ENCODE measurements at regions not wholly inside any gene's neighbourhood (a gene's known extent, or its start where the extent isn't known, plus 50 kb on each side); places are given as distances from the start of the nearest gene placed in this dataset.
A peak's percentile ranks its signal among the peaks of the same experiment; 100 is the strongest.

DNA sequence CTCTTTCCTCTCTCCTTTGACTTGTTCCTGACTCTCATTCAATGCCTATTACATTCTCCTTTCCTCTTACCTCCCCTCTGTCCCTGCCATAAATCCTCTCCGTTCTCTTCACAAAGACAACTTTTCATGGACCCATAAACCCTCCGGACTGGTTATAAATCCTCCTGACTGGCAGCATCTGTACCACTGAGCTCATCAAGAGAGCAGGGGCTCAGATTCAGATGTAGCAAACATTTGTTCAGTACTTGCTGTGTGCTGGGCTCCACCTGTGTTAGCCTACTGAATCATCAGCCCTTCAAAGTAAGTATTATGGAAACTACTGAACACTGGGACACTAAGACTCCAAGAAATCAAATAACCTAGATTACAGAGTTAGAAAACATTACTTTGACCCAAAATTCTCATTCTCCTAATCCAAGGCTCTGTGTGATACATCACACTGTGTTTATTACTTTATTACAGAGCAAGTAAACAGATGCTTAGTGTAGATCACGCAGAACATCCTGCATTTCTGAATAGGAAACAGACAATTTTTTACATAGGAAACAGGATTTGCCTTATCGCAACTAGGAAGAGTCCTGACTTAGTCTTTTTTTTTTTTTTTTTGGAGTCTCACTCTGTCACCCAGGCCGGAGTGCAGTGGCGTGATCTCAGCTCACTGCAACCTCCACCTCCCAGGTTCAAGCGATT is 108.6 kb upstream of the PDE1C start:
- no peak for DNase-seq

DNA sequence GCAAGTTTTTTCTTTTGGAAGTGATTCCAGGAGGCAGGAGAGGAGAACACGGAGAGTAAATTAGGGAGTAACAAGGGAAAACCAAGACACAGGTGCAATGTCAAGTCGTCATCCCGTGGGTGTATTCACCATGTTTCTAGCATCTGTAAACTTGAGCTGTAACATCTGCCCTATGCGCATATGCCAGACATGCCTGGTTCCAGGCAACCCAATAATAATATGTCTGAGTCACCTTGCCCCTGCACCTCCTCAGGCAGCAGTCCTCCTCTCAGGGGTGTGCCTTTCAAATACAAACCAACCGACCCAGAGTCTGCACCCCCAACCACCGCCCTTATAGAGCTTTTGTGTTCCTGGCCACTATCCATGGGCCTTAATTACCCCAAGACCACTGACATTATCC is 107.0 kb upstream of the PDE1C start:
- no peak for DNase-seq

DNA sequence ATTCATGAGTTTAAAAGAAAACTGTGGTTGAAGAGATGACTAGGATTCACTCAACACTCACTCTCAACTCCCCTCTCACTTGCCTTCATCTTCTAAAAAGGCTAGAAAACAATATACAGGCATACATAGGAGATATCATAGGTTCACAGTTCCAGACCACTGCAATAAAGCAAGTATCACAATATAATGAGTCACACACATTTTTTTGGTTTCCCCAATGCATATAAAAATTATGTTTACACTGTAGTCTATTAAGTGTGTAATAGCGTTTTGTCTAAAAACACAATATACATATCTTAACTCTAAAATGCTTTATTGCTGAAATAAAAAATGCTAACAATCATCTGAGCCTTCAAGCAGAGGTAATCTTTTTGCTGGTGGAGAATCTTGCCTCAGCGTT is 104.9 kb upstream of the PDE1C start:
- DNase-seq = no peak

DNA sequence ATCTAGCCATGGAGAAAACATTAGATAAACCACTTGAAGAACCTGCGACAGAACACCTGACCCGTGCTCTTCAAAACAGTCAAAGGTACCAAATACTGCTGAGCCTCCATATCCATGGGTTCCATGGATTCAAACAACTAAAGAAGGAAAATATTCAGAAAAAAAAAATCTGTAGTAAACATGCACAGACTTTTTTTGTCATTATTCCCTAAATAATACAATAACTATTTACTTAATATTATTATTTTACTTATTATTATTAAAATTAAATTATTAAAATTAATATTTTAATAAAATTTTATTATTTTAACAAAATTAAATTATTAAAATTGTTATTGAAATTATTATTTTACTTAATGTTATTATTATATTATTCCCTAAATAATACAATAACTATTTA is 101.0 kb upstream of the PDE1C start:
- DNase-seq = no peak

DNA sequence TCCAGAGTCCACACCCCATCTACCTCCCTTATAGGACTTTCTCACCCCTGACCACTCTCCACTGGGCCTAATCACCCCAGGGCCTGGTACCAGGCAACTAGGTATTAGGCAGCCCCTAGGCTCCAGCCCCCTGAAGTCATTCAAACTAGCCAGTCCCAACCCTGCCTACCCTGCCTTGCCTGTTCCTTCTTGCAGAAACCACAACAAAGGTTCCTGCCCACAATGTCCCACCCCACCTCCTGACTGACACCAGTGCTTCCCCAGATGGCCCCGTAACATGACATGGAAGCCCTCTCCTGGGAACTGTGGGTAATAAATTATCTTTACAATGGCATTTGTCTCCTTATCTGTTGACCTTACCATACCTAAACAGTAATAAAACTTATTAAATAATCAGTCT is 100.6 kb upstream of the PDE1C start:
- no peak for DNase-seq

DNA sequence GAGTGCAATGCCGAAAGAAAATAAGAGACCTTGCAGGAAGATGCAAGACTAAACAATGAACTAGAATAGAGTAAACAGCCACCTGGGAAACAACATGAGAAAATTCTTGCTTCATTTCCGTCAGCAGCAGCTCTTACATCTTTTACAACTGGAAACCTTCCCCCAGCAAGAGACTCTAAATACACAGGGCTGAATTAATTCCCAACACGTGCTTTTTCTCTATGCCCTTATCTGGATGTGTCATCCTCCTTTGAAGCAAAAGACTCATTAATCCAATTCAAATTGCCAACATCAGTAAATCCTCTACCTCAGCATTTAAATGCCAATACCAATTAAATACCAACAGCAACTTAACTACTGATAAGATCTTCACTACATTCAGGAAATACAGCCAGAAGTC is 99.0 kb upstream of the PDE1C start:
- DNase-seq = no peak

DNA sequence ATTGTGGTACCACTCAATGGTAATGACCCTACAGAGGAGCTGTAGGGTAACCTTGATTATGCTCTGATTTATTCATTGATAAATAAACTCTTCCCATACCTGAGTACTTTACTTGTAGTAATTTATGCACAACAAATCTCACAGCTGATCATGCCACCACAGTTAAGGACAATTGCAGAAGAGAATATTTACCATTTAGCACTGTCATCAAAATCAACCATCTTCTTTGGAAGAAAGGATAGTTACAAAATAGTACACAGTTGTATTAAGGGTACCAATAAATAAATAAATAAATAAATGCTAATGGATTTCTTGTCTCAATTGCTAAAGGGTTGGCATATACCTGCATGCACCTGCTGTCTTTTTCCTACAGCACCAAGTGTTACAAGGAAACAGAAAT is 97.6 kb upstream of the PDE1C start:
- DNase-seq = no peak

DNA sequence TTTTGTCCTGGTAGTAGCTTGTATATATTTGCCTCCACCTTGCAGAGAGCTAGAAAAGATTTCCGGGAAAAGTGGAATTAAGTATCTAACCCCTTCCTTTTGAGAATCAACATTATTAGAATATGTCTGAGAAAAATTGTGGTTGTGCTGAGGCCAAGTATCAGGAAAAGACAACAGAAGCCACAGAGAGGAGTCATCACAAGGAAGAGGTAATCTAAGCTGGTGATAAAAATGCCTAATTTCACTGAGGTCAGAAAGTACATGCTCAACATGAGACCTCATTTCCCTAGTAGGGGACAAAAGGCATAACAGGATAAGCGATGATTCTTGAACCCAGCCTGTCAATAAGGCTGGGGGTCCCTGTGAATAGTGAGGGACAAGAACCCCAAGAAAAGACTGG is 97.0 kb upstream of the PDE1C start:
- DNase-seq = no peak

DNA sequence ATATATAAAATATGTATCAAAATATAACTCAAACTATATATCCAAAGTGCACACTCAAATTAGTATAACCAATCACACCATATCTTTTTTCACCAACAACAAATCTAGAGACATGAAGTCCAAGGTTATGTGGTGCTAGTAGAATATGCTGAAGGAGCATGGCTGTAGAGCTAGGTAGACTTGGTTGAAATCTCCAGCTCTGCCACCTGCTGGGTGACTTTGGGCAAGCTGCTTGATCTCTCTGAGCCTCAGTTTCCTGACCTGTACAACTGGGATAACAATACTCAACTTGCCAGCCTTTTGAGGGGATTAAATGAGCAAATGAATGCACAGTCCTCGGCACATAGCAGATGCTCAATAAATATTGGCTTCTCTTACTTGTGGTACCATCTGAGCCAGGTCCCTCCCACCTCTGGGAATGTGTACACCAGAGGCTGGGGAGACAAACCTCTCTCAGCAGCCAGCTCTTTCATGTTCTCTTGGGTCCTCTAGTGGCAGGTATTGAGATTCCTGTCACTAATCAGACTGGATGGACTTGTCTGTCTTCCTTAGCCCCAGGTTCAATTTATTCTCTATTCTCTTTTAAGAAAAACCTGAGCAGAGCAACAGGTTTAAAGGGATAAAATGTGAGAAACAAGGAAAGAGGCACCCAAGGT is 94.3 kb upstream of the PDE1C start:
- no peak for DNase-seq

DNA sequence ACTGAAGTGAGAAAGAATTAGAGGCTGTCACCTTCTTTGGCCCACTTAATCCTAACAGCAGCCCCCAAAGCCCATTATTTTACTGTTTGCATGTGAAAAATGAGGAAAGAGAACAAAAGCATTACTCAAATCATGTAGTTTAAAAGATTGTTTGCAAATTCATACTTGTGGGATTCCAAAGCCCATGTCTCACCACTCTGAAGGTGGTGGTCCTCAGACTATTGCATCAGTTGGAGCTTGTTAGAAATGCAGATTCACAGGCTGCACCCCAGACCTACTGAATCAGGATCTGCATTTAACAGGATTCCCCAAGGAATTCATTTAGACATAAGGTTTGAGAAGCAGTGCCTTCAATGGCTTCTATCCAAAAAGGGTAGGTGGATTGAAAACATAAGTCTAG is 93.7 kb upstream of the PDE1C start:
- DNase-seq = no peak

DNA sequence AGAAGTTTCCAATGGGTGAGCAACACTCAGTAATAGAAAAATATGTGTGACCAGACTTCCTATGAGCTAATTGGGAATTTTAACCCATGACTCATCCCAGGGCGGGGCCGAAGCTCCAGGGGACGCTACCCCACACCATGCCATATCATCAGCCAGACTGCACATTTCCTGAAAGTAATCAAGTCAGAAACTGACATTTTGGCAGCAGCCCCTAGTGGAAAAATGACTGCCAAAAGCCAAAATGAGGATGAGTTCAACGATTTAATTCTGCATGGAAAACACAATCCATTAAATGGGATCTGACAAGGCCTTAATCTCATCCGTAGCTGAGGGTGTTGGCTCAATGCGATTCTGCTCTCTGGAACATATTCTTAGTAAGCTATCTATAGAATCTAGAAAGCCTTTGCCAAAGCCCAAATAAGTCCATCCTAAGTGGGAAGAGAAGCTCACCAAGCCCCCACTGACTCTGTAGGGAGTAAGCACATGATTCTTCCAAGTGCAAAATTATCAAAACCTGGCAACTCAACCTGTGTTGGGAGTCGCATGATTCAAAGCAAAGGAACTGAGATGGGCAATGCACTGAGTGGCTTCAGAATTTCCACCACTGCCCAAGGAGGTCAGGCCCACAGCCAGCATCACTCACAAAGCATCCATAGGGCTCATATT is 93.1 kb upstream of the PDE1C start:
- peak; percentile 49 for DNase-seq

DNA sequence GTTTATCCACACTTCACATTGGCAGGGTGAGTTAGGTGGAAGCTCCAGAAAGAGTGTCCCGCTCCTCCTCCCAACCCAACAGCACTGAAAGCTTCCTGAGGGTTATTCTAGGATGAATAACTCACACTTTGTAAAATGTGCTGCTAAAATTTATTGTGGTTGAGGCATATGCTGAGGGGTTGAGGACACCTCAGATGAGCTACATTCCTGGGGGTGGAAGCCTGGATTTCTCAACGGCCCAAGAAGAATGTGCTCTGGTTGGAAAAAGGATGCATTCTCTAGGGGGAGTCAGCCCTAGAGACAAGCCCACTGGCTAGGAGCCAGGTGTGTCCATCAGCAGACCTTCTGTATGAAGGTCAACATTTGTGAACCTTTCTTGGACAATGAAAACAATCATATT is 91.5 kb upstream of the PDE1C start:
- no peak for DNase-seq

DNA sequence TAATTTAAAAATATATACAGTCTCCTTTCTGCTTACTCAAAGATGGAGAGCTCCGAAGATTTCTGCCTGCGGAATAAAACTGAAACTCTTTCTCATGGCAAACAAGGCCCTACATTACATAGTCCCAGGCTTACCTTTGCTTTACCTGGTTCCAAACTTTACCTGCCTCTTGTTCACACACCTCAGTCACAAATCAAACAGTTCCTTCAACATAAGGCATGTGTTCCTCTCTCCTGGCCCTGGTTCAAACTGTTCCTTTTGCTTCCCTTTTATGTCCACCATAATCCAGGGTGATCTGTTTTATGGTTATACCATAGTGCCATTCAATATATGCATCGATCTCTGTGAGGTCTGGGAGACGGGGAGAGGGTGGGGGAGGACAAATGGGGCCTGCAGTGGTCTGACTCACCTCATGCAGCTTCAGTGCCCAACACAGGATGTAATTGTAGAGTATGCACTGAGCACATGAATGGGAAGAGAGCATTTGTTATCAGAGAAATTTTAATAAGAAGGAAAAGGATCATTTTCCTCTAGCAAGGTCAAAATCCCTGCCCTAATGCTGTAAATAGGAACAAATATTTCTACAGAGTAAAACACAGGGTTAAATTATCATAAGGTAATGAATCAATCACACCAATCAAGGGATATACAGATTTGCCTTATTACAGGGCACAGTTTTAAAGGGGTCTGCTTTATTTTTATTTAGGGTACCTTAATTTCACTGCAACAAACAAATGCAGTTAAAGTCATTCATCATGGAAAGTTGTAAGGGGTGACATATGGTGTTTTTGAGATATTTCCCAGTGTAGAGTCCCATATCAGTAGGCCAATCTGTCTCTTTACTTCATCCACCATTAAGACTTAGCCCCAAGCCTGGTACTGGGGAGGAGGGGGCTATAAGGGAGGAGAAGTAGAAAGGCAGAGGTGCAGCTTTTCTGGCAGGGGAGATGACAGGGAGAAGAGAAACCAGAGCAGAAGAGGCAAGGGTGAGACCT is 88.8 kb upstream of the PDE1C start:
- no peak for DNase-seq

DNA sequence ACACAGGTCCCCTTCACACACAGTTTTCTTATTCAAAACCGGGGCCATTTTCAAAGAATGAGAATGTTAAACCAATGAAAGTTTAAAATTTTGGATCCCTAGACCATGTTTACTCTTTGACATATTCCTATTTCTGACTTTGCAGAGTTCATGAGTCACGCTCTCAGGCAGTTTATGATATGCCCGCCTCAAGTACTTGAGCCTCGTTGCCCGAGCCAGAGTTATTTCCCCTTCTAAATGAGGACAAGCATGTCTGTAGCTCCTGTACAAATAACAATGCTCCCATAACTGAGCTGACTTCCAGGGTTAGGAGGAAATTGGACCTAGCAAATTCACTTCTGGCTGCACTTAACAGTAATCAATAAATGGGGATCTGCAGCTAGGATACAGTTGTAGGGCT is 87.9 kb upstream of the PDE1C start:
- no peak for DNase-seq

DNA sequence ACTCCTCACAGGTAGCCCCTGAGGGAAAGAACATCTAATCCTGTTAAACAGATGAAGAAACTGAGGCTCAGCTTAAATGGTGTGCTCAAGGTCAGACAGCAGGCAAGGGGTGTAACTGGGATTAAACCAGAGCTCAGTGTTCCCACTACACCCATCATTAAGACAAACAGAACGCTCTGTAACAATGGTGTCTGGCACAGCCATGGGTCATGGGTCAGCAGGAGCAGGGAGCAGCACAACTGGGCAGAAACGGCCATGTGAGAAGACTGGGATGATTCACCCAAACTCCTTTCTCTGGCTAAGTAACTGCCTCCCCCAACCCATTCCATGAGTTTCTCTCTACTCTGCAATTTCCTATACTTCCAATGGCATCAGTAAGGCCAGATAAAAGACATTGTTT is 85.5 kb upstream of the PDE1C start:
- DNase-seq = no peak

DNA sequence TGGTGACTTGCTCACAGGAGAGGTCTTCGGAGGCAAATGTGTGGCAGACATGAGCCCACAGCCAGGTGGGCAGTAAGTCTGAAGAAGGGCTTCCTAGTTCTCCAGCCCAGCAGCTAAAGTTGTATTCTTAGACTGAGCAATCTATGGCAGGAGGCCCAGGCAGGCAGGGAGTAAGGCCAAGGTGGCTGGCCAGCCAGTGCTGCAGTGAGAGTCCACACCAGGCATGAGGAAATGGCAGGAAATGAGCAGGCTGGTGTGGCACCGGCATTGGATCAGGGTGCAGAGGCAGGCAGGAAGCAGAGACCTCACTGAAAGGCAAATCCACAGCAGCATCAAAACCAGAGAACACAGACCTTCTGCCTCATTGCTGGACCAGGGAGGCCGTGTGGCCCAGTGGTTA is 84.6 kb upstream of the PDE1C start:
- no peak for DNase-seq

DNA sequence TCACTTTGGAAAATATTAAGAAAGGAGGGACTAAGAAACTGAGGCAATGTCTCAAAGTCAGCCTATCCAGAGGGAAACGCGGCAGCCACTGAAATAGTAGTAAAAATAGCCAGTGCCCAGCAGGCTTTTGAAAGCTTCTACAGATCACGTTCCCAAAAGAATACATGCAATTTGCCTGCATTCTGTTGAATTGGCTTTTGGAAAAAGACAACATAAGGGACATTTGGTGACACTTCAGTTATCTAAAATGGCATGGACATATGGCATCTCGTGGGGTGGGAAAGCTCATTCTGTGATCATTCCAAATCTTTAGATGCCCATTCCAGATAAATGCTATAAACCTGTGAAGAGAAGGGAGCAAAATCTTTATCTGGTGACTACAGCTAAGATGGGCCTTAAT is 82.8 kb upstream of the PDE1C start:
- DNase-seq = no peak

DNA sequence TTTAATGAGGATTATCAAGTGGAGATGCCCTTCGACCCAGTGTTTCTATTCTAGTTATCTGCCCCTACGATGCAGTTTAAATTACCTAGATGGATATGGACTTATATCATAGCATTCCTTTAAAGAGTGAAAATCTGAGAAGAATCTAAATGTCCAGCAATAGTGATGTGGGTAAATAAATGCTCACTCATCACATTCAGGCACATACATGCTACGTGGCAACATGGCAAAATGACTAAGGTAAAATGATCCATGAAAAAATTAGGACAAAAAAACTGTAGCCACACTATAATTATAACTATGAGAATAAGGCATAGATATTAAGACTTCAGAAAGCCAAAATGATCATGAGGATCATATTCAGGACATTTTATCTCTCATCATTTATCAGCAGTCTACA is 82.4 kb upstream of the PDE1C start:
- DNase-seq = no peak

DNA sequence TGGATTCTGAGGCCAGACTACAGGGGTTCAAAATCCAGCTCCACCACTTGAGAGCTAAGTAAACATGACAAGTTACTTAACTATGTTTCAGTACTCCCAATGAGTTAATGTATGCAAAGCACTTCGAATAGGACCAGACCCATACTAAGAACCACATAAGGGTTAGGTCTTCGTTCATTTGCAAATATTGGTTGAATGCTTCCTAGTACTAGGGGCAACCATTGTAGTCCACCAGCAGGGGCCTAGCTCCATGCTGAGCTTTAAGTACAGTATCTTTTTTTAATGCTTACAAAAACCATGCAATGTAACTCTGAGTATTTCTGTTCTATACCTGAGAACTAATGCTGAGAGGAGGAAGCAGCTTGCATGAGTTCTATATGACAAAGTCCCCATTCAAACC is 80.4 kb upstream of the PDE1C start:
- no peak for DNase-seq

DNA sequence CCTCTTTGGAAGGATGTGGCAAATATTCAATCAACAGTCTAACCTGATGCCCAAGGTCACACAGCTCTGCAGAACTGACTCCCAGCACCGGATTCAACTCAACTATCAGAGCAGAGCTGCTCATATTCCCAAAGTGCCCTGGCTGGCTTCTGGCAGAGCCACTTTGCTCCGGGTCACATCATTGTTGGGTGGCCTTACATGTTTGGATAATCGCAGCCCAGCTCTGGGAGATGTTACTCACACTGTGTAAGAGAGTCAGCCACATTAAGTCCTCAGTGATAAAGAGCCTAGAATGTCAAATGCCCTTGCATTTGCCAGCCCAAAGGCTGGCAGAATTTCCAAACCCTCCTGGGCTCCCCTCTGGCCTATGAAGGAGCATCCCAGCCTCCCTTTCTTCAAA is 79.8 kb upstream of the PDE1C start:
- DNase-seq = no peak

DNA sequence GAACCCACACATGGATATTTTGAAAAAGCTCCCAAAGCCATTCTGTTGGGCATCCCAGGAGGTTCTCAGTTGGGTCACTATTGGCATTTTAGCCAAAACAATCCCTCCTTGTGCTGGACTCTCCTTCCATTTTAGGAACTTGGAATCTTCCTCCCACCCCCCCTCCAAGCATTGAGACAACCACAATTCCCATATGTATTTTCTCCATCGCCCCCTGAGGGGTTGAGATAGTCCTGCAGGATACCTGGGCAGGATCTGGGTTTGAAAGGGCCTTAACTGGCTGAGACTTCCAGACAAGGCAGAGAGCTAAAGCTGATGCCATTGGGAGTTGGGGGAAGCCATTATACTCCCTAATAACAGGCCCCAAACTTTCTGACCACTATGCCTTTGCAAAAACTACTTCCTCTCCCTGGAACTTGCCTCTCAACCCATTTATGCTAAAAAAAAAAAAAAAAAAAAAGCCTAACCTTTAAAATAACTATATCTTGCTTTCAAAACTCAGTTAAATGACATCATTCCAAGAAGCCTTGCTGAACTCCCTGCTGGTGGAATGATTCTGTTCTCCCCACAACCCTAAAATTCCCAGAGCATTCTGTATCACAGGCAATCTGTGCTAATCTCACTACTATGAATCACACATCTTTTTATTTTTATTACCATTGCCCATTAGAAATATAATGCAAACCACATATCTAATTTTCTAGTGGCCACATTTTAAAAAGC is 77.5 kb upstream of the PDE1C start:
- DNase-seq = no peak

DNA sequence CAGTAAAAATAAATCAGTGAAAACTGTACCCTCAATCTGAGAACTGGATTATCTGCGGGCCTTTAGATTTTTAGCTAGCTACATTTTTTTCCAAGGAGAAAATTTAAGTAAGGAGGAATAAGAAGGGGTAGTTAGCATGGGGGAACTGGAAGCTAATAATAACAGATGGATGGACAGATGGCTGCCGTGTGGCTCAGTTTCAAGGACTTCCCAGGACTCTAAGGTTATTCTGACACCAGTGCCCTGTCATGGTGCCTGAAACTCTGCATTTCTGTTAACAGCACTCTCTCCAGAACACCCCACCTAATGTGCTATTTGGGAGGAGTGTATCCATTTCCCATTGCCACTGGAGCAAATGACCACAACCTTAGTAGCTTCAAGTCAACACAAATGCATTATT is 75.7 kb upstream of the PDE1C start:
- no peak for DNase-seq

Data from muscle of arm (tissue), 1 donor.